Chondrocyte (in vitro differentiated cells): ENCODE measurements at regions not wholly inside any gene's neighbourhood (a gene's known extent, or its start where the extent isn't known, plus 50 kb on each side); places are given as distances from the start of the nearest gene placed in this dataset.
"Not testable (repeated sequence)": the region's sequence is repeated elsewhere in the genome, so short reads cannot be mapped to it uniquely, and the experiment has no call there.

Source experiments
- DNase-seq: peaks from one replicate; pipeline ENCODE4 v3.0.0; 2021; ENCODE audit warnings: mixed read lengths, low spot score
- H3K27ac Mint-ChIP-seq: one replicate; pipeline ENCODE4 v1.8.0; 2021; ENCODE audit warnings: mild to moderate bottlenecking, moderate library complexity, mixed read lengths; ENCODE audit not compliant: unreplicated experiment
- H3K27me3 Mint-ChIP-seq: 2 replicates; pipeline ENCODE4 v1.8.0; 2021; ENCODE audit warnings: low read depth, mixed read lengths
- H3K36me3 Mint-ChIP-seq: 2 replicates; pipeline ENCODE4 v1.8.0; 2021; ENCODE audit warnings: low read depth, mixed read lengths
- H3K4me1 Mint-ChIP-seq: 2 replicates; pipeline ENCODE4 v1.8.0; 2021; ENCODE audit warnings: low read depth, mild to moderate bottlenecking, mixed read lengths
- H3K4me3 Mint-ChIP-seq: one replicate; pipeline ENCODE4 v1.8.0; 2021; ENCODE audit warnings: mild to moderate bottlenecking, moderate library complexity, mixed read lengths; ENCODE audit not compliant: unreplicated experiment
- H3K9me3 Mint-ChIP-seq: 2 replicates; pipeline ENCODE4 v1.8.0; 2021; ENCODE audit warnings: low read depth, mixed read lengths
- TF ChIP-seq, protein P1 (sequence below): fragments of 200-600 bp; sonication (generic); IDR thresholded peaks from 2 replicates; pipeline ENCODE4 v1.5.0; 2021; ENCODE audit warnings: antibody characterized with exemption, mild to moderate bottlenecking, moderate library complexity

DNA sequence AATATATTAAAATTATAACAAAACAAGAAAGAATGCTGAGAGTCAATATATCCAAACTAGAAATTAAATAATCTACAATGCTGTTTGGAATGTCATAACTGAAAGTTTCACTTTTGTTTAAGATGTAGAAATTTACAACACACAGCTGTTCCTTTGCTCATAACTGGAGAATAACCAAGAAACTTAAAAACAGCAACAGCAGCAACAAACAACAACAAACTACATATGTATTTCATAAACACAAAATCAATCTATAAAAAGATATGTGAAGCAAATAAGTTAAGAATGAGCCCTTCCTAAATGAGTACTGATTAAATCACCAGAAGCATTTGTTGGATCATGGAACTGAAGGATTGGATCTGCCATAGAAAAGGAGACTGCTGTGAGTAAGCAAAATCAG lies 456.5 kb upstream of the ZNF804A start:
- H3K27ac Mint-ChIP-seq: no peak overlapping the region
- H3K36me3 Mint-ChIP-seq: no peaks in the 10 kb centered on the region
- H3K27me3 Mint-ChIP-seq: peaks cover 2% of the 10 kb centered on the region
- TF ChIP-seq, protein P1, sequence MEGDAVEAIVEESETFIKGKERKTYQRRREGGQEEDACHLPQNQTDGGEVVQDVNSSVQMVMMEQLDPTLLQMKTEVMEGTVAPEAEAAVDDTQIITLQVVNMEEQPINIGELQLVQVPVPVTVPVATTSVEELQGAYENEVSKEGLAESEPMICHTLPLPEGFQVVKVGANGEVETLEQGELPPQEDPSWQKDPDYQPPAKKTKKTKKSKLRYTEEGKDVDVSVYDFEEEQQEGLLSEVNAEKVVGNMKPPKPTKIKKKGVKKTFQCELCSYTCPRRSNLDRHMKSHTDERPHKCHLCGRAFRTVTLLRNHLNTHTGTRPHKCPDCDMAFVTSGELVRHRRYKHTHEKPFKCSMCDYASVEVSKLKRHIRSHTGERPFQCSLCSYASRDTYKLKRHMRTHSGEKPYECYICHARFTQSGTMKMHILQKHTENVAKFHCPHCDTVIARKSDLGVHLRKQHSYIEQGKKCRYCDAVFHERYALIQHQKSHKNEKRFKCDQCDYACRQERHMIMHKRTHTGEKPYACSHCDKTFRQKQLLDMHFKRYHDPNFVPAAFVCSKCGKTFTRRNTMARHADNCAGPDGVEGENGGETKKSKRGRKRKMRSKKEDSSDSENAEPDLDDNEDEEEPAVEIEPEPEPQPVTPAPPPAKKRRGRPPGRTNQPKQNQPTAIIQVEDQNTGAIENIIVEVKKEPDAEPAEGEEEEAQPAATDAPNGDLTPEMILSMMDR: no peak
- no peaks in the 10 kb centered on the region for H3K4me1 Mint-ChIP-seq
- H3K4me3 Mint-ChIP-seq: no peak overlapping the region
- DNase-seq: no peak
- no peaks in the 10 kb centered on the region for H3K9me3 Mint-ChIP-seq

DNA sequence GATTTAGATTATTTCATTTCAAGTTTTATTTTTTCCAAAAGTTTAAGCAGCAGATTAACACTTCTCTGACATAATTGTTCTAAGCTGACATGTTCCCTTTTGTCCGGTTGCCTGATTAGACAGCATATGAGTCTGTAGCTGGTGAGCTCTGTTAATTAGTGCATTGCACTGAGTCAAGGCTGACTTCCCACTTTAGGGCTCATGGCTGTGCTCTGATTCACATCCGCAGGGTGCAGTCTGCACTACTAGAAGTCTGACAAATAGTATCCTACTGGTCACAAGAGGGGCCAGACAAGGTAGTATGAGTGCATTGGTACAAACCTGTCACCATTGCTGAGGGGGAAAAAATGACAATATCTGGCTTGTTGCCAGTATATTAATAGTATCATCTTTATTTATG lies 443.9 kb upstream of the ZNF804A start:
- Mint-ChIP-seq H3K4me3 (no peak overlapping the region), H3K4me1 (no peaks in the 10 kb centered on the region), H3K36me3 (no peaks in the 10 kb centered on the region), H3K27ac (no peak overlapping the region), H3K9me3 (peaks cover 10% of the 10 kb centered on the region), H3K27me3 (no peaks in the 10 kb centered on the region)
- TF ChIP-seq, protein P1: no peak
- DNase-seq: no peak

DNA sequence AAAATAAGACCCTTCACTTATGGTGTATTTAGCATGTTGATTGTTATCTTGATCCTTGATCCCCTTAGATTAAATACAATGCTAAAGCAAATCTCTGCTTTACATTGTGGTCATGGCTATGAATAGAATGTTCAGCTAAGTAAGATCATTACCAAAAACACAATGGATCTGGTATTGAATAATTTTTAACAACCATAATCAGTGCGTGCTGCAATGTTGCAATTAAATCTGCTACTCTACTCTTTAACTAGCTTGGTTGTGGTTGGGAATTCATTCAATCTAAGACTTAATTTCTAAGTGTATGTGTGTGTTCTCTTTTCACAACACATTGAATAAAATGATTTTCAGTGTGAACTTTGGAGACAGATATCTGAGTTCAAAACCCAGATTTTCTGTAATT lies 442.5 kb upstream of the ZNF804A start:
- Mint-ChIP-seq H3K4me1 (no peaks in the 10 kb centered on the region), H3K27me3 (no peaks in the 10 kb centered on the region), H3K9me3 (peaks cover 4% of the 10 kb centered on the region), H3K27ac (no peak overlapping the region), H3K36me3 (no peaks in the 10 kb centered on the region), H3K4me3 (no peak overlapping the region)
- no peak for DNase-seq
- TF ChIP-seq, protein P1: no peak

DNA sequence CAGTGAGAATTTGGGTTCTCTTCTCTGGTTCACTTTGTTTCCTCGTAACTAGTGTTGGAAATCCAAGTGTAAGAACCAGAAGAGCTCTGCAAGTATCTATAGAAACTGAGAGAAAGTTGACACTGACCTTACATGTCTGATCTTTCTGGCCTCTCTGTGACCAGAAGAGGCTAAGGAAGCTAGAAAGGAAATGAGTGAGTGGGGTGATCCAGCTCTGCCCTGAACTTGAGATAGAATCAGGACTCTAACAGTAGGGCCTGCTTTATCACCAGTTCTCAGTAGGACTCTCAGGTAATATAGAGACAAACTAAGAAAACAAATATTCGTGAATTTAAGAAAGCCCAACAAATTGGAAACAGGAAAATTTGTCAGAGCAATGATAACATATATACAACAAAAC lies 441.2 kb upstream of the ZNF804A start:
- H3K36me3 Mint-ChIP-seq: no peaks in the 10 kb centered on the region
- peaks cover 4% of the 10 kb centered on the region for H3K9me3 Mint-ChIP-seq
- H3K4me1 Mint-ChIP-seq: no peaks in the 10 kb centered on the region
- TF ChIP-seq, protein P1: no peak
- H3K4me3 Mint-ChIP-seq: no peak overlapping the region
- H3K27ac Mint-ChIP-seq: no peak overlapping the region
- DNase-seq: no peak
- H3K27me3 Mint-ChIP-seq: peaks cover 2% of the 10 kb centered on the region

DNA sequence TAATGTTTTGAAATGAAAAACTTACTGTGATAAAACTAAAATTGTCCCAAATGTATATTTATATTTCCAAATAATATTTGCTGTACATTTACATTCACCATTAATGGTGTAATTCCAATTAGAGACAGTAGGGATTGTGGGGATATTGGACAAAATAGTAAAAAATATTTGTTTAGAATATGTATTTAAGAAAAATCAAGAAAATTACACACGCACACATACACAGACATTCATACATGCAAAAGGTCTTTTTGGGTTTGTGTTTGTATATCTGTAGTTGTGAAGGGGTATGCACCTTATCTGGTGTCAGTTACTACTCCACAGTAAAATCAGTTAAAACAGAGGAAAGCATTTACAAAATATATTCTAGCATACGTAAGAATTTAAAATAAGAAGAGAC lies 435.9 kb upstream of the ZNF804A start:
- Mint-ChIP-seq H3K4me1 (no peaks in the 10 kb centered on the region), H3K4me3 (no peak overlapping the region), H3K36me3 (no peaks in the 10 kb centered on the region), H3K27ac (no peak overlapping the region), H3K27me3 (peaks cover 2% of the 10 kb centered on the region), H3K9me3 (peaks cover 4% of the 10 kb centered on the region)
- DNase-seq: no peak
- TF ChIP-seq, protein P1: no peak

DNA sequence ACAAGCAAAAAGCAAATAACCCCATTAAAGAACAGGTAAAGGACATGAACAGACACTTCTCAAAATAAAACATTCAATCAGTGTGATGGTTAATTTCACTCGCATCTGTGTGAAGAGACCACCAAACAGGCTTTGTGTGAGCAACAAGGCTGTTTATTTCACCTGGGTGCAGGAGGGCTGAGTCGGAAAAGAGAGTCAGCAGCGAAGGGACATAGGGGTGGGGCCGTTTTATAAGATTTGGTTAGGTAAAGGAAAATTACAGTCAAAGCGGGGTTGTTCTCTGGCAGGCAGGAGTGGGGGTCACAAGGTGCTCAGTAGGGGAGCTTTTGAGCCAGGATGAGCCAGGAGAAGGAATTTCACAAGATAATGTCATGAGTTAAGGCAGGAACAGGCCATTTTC lies 429.5 kb upstream of the ZNF804A start:
- H3K27me3 Mint-ChIP-seq, H3K9me3 Mint-ChIP-seq, DNase-seq, H3K4me1 Mint-ChIP-seq, H3K36me3 Mint-ChIP-seq, H3K4me3 Mint-ChIP-seq, H3K27ac Mint-ChIP-seq: not testable (repeated sequence)
